ENCODE measurements at regions not wholly inside any gene's neighbourhood (a gene's known extent, or its start where the extent isn't known, plus 50 kb on each side); places are given as distances from the start of the nearest gene placed in this dataset.

- no peak for TF ChIP-seq ZFX (IDR thresholded peaks at IDR 0.05; ENCODE audit: borderline replicate concordance)
- TF ChIP-seq CTCF (IDR thresholded peaks at IDR 0.05): no peak
- no peak overlapping the region for H3K27ac ChIP-seq
These were observed 121.8 kb upstream of the TMEM47 start for GRCh38 chrX:34778916-34779315.

- TF ChIP-seq ZFX (IDR thresholded peaks at IDR 0.05; ENCODE audit: borderline replicate concordance) (no peak), CTCF (IDR thresholded peaks at IDR 0.05) (no peak)
- H3K27ac ChIP-seq: no peak overlapping the region
These were observed 132.9 kb upstream of the TMEM47 start for GRCh38 chrX:34790026-34790425.

- H3K27ac ChIP-seq: no peak overlapping the region
- no peak for TF ChIP-seq CTCF (IDR thresholded peaks at IDR 0.05)
- TF ChIP-seq ZFX (IDR thresholded peaks at IDR 0.05; ENCODE audit: borderline replicate concordance): no peak
These were observed 136.6 kb upstream of the FAM47B start for GRCh38 chrX:34805951-34806350.

- TF ChIP-seq ZFX (IDR thresholded peaks at IDR 0.05; ENCODE audit: borderline replicate concordance) (no peak), CTCF (IDR thresholded peaks at IDR 0.05) (no peak)
- H3K27ac ChIP-seq: no peak overlapping the region
These were observed 133.5 kb upstream of the FAM47B start for GRCh38 chrX:34809096-34809495.

GRCh38 chrX:34810364-34810763 is 132.2 kb upstream of the FAM47B start:
- no peak for TF ChIP-seq ZFX (IDR thresholded peaks at IDR 0.05; ENCODE audit: borderline replicate concordance)
- TF ChIP-seq CTCF (IDR thresholded peaks at IDR 0.05): no peak
- H3K27ac ChIP-seq: no peak overlapping the region

GRCh38 chrX:34810916-34811315 is 131.7 kb upstream of the FAM47B start:
- H3K27ac ChIP-seq: no peak overlapping the region
- TF ChIP-seq CTCF (IDR thresholded peaks at IDR 0.05) (no peak), ZFX (IDR thresholded peaks at IDR 0.05; ENCODE audit: borderline replicate concordance) (no peak)

GRCh38 chrX:34813618-34814017 is 129.0 kb upstream of the FAM47B start:
- H3K27ac ChIP-seq: no peak overlapping the region
- TF ChIP-seq ZFX (IDR thresholded peaks at IDR 0.05; ENCODE audit: borderline replicate concordance) (no peak), CTCF (IDR thresholded peaks at IDR 0.05) (no peak)
